NOMO-1 treated with DMSO at 0.1 percent for 48 hours (cell line): ENCODE measurements at regions not wholly inside any gene's neighbourhood (a gene's known extent, or its start where the extent isn't known, plus 50 kb on each side); places are given as distances from the start of the nearest gene placed in this dataset.
A peak's percentile ranks its signal among the peaks of the same experiment; 100 is the strongest.

Experiments used
- DNase-seq: peaks from one replicate; lab custom pipeline; 2025; ENCODE audit not compliant: unreplicated experiment; lab: John Stamatoyannopoulos, UW

GRCh38 chr16:49910541-49911071, 54.7 kb upstream of the ZNF423 start:
- DNase-seq: no peak

GRCh38 chr16:49911430-49911829, 55.5 kb upstream of the ZNF423 start:
- DNase-seq: no peak

GRCh38 chr16:49912721-49913120, 56.8 kb upstream of the ZNF423 start:
- no peak for DNase-seq

GRCh38 chr16:49913720-49914119, 57.8 kb upstream of the ZNF423 start:
- no peak for DNase-seq

GRCh38 chr16:49914657-49915056, 58.7 kb upstream of the ZNF423 start:
- DNase-seq: no peak

GRCh38 chr16:49918257-49918656, 62.3 kb upstream of the ZNF423 start:
- no peak for DNase-seq

- DNase-seq: no peak
These were observed 63.4 kb upstream of the ZNF423 start for GRCh38 chr16:49919327-49919726.

GRCh38 chr16:49920397-49920796, 64.5 kb upstream of the ZNF423 start:
- DNase-seq: no peak

GRCh38 chr16:49921106-49921505, 65.2 kb upstream of the ZNF423 start:
- DNase-seq: no peak

- peak; percentile 12 for DNase-seq
These were observed 66.0 kb upstream of the ZNF423 start for GRCh38 chr16:49921791-49922456.

- no peak for DNase-seq
These were observed 67.5 kb upstream of the ZNF423 start for GRCh38 chr16:49923411-49923810.

- no peak for DNase-seq
These were observed 68.2 kb upstream of the ZNF423 start for GRCh38 chr16:49924078-49924477.

- DNase-seq: no peak
These were observed 71.0 kb upstream of the ZNF423 start for GRCh38 chr16:49926941-49927340.

- DNase-seq: no peak
These were observed 72.5 kb upstream of the ZNF423 start for GRCh38 chr16:49928176-49929041.

- no peak for DNase-seq
These were observed 73.7 kb upstream of the ZNF423 start for GRCh38 chr16:49929626-49930025.

- no peak for DNase-seq
These were observed 74.9 kb upstream of the ZNF423 start for GRCh38 chr16:49930841-49931240.

- DNase-seq: no peak
These were observed 75.4 kb upstream of the ZNF423 start for GRCh38 chr16:49931266-49931665.

GRCh38 chr16:49931916-49932315, 76.0 kb upstream of the ZNF423 start:
- DNase-seq: no peak

- no peak for DNase-seq
These were observed 76.5 kb upstream of the ZNF423 start for GRCh38 chr16:49932434-49932833.

- no peak for DNase-seq
These were observed 77.0 kb upstream of the ZNF423 start for GRCh38 chr16:49932946-49933345.

- DNase-seq: no peak
These were observed 80.9 kb upstream of the ZNF423 start for GRCh38 chr16:49936791-49937190.

GRCh38 chr16:49937886-49938285, 82.0 kb upstream of the ZNF423 start:
- DNase-seq: no peak
